Suppressor macrophage (primary cell): ENCODE measurements at regions not wholly inside any gene's neighbourhood (a gene's known extent, or its start where the extent isn't known, plus 50 kb on each side); places are given as distances from the start of the nearest gene placed in this dataset.

ENCODE experiments used
- DNase-seq, 4 experiments: peaks; one replicate each; pipeline ENCODE4 v3.0.0-alpha.2; 2020 to 2022

DNA sequence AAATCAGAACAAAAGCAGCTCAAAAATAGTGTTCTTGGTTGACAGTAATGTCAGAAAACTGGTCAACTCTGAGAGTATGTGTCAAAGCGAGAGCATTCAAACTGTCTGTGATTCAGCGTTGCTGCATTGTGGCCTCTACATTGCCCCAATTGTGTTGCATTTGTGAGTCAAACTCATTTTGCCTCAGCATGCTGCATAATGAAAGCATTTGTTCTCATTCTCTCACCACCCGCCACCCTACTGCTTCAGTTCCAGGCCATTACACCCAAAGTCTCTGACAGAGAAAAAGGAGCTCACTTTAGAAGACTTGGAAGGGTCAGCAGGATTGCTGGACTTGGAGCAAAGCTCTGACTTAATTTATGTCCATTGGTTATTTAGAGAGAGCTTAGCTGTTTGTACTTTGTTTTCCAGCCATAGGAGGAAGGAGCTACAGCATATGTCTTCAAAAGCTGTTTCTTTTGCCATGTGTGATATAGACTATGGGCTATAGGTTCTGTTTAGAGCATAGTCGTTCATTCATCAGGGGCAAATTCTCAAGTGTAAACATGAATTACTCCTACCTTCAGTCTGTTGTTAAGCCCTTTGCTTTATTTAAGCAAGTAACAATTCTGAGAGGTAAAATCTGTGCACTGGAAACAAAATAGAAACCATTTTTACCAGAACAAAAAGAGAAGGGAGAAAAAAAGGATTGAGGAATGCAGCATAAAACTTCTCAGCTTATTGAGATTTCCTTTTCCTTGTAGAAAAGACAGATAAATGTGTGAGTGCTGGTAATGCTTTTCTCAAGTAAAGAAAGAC lies 153.4 kb upstream of the ANK2 start:
- DNase-seq, result no peak

DNA sequence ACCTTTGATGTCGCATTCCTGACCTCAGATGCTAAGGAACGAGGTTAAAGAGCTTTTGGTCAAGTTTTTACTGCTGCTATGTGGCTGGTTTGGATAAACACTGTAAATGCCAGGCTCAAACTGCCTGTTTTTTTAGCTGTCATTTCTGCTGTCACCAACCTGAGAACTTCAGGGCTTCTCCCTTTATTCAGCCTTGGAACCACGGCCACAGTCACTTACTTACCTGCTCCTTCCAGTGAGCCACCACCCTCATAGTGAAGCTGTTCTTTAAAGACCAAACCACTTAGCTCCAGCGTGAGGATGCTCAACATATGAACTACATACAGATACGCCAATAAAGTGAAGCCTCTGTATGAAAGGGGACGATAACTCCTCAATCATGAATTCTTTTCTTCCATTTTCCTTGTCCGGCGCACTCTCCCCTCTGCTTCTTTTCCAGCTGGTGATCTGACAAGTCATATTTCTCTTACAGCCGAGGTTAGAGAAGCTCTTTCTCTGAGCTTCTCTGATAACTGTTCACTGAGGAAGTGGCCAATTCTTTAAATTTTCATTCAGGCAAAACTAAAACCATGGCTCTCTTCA lies 152.8 kb upstream of the ANK2 start:
- no peak for DNase-seq

DNA sequence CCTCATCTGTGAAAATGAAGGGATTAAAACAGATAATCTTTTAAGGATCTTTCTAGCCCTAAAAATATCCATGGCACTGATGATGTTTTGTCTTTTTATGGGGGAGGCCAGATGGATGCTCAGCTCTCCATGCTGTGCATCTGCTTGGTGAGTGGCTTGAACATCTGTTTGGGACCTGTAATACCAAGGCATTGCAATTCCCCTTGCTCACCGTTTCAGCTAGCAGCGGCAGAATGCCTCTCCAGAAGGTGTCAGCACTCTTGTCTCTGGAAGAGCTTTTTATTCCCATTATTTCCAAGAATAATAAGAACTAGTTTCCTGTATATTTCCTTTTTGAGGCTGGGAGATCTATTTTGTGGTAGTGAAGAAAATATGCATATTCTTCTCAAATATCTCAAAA lies 151.9 kb upstream of the ANK2 start:
- DNase-seq, result no peak

DNA sequence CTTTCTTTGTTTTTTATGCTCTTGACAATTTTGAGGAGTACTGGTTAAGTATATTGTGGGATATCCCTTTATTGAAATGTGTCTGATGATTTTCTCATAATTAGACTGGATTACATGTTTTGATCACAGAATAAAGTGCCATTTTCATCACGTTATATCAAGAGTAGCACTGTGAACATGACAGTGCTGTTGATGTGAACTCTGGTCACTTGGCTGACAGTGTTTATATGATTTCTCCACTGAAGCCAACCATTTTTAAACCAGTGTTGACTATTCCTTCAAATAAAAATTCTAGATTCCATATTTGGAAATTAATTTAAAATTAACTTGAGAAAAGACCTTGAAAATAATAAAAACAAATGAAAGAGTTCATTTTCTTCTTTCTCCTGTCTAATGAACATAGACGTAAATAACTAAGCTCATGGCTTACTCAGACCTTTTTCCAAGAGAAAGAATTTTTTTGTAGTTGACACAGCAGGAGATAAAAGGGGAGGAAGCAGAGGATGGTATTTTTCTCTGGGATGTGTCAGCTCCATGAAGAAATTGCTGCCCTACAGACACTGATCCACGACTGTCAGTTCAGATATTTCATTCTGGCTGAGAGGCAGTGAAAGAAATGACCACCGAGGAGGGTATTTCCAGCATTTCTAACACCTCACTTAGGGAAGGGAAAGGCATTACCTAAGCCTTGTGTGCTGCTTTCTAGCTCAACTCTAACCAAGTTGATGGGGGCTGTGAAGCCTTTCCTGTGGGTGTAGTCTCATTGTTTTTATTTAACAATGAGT lies 150.9 kb upstream of the ANK2 start:
- DNase-seq, result no peak

DNA sequence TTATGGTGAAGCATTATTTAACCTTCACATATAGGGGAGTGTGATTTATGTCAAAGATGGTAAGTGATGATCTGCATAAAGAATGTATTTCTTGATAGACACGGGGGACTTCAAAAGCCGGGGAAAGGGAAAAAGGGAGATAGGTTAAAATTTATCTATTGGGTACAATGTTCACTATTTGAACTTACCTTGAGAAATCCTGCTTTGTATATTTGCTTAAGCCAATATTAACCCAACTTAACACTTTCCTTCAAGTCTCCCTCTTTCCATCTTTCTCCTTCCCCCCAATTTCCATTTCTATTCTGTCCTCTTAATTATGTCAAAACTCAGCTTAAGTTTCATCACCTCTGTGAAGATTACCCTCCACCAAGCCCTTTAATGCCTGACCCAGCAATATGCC lies 149.0 kb upstream of the ANK2 start:
- no peak for DNase-seq

DNA sequence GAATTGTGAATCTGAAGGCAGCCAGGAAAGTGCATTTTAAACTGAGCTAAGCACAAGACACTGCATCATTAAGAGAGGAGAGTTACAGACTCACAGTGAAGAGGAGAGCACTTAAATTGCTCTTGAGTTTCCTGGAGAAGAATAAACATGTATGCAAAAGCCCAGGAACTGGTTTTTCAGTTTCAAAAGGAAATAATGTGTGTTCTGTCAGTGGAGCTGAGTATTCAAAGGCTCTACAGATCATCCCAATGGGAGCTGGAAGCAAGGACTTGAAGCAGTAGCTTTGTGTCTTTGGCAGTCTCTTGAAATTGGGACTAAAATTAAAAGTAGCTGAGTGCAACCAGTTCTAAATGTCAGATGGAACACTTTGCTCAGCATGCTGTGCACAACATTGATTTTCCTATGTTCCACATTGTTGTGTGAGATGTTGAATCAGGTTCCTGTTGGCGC lies 147.5 kb upstream of the ANK2 start:
- DNase-seq, result no peak

DNA sequence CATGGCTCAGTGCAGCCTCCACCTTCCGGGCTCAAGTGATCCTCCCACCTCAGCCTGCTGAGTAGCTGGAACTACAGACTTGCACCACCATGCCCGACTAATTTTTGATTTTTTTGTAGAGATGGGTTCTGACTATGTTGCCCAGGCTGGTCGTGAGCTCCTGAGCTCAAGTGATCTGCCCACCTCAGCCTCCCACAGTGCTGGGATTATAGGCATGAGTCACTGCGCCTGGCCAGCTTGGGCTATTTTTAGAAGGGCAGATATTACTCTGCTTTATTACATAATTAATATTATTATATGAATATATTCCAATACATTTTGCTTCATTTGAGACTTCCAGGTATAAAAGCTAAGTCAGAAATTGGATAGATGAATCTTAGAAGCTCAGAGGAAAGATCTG lies 143.7 kb upstream of the ANK2 start:
- DNase-seq, result no peak

DNA sequence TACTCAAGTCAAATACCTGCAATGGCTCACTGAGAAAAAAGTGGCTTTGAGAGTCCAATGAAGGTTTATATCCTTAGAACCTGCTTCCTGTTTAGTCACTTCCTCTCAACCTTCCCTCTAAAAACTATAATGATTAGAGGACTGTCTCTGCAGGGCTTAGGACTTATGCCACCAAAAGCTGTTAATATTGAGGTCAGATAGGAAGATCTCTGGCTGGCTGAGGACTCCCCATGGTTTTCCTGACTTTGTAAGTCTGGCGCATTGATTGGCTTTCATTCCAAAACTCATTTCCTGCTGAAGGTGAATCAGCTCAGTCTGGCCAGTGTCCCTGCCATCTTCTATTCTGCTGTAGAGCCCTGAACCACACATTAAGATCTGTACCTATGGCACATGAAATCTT lies 140.9 kb upstream of the ANK2 start:
- DNase-seq, result no peak

DNA sequence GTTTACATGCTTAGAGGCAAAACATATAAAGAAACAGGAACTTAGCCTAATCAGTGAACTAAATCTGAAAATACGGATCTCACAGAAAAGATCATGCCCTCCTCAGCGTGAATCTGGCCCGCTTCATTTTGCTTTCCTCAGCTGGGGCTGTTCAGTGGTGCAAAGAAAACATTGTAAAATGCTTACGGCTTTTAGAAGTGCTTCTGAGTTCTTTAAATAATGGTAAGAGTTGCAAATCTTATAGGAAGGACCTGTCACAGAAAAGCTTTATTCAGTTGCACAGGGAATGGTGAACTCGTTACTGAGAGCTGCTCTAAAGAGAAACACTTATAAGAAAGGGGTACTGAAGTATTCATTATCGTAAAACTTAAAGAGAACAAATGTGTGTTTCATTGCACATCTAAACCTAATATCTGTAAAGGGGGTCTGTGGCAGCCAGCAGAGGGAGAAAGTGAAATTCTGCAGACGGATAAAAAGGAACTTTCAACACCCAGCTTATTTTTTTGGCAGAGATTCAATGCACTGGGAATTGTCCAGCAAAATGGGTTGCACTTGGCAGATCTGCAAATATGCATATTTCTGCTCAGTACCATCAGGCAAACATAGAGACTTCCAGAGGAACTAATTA lies 139.2 kb upstream of the ANK2 start:
- DNase-seq, result peak in 3 of 4 experiments; percentile 9 to 19 (median 12)

DNA sequence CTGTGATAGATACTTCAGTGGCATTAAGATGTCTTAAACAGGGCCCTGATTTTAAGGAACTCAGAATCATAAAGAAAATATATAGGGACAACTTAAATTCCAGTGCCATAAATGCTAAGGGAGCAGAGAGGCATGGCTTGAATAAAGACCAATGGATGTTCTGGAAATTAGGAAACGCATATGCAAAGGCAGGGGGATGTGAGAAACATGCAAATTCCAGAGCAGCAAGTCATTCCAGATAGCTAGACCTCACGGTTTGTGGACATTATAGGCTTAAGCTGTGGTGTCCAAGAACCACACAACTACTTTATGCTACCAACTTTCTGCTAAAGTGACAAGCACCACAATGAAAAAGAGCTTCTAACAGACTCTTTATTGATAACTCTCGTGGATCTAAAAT lies 132.6 kb upstream of the ANK2 start:
- DNase-seq, result no peak

DNA sequence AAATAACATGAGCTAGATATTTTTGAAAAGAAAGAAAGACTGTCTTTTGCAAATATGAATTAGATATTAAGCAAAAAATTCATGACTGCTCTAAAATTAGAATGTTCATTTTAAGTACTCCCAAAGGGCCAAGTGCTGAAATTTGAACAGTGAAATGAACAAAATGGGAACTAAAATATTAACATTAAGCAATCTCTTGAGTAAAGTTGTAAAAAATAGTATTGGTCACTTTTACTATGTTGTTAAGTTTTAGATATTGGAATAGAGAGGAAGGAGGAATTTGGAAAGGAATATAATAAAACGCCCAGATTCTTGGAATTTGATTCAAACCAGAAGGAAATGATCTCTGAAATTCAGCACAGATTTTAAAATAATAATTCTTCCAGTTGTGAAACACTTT lies 125.9 kb upstream of the ANK2 start:
- DNase-seq, result no peak

DNA sequence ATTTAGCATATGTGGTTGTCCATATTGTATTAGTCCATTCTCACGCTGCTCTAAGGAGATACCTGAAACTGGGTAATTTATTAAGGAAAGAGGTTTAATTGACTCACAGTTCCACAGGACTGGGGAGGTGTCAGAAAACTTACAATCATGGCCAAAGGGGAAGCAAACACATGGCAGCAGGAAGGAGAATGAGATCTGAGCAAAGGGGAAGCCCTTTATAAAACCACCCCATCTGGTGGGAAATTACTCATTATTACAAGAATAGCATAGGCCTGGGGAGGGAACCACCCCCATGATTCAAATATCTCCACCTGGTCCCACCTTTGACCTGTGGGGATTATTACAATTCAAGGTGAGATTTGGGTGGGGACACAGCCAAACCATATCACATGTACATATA lies 122.6 kb upstream of the ANK2 start:
- DNase-seq, result peak in 2 of 4 experiments; percentile 4 to 10

DNA sequence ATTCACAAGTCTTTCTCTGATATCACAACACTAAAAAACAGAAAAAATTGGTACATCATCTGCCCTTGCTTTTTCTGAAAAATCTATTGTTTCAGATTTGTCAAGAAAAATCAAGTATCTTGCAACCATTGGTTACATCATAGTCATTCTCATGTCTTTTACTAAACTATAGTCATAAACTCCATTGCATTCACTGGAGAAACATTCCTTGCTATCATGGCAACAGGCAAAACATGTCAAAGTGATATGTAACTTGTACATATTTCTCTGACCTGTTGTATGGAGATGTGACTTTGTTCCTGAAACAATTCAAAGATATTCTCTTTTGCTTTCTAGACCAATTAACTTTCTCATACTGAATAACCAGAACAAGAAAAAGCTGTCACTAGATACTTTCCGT lies 121.9 kb upstream of the ANK2 start:
- no peak for DNase-seq

DNA sequence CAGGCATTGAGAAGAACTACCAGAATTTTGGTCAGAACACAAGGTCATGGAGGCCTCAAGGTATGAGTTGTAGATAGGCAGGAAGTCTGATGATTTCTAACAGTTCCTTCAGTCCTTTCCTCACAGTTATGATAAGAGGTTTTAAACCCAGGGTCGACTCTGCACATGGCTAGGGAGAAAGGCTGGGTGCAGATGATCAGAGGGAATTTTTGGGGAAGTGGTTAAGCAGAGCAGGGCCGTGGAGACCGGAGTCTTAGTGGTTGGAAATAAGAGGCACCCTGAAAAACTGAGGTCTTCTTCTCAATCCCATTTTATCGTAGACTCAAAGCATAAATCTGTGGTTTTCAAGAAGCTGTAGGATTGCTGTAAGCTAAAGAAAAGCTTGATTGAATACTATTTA lies 118.5 kb upstream of the ANK2 start:
- no peak for DNase-seq

DNA sequence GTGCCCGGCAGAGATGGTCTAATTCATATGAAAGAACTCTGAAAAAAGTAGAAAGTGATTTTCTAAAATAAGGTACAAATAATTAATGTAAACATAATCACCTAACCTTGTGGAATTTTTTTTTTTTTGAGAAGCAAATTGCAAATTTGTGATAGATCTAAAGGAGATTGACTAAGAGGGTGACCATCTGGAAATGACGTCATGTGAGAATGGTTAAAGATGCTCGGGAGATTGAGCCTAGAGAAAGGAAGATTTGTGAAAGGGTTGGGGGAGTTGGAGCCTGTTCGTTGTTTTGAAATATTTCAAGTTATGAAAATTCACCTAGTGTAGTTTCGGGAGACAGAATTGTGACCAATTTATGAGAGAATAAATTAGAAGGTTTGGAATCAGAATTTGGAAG lies 115.7 kb upstream of the ANK2 start:
- no peak for DNase-seq

DNA sequence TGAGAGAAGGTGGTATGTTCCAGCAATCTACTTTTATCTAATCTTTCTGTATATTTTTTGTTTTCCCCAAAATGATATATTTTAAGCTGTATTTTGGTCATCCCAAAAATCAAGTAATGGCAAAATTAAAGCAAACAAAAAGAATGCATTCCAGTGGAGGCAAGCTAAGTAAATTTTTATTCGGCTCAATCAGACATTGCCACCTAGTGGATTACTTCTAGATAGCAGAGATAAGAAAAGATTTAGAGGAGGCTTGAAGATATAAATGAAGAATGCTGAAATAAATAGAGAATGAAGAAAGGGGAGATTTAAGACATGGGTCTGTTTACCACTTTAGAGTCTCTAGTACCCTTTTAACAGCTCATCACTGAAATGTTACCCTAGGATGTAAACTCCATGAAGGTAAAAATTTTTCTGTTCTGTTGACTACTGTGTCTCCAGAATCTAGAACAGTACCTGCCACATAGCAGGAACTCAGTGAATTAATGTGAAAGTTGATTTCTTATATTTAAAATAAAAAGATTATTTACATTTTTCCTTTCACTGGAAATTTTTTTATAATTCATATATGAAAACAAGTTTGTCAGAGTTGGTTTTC lies 110.9 kb upstream of the ANK2 start:
- peak in 3 of 4 experiments; percentile 24 to 47 (median 47) for DNase-seq

DNA sequence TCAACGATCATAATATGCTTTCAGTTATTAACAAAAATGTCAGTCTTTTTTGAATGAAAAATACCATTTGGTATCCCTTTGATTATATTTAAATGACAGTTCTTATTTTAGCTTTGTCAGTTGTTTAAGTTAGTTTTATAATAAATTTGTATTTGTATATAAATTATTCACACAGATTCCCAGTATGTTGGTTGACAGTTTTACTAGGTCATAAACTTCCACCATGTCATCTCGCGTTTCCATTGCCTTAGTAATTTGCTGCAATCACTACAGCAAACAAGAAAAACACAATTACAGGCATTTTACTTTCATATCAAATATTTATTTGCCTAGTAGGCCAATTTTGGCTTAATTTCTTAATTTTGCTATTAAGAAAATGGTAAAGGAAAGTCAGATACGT lies 109.6 kb upstream of the ANK2 start:
- DNase-seq, result no peak

DNA sequence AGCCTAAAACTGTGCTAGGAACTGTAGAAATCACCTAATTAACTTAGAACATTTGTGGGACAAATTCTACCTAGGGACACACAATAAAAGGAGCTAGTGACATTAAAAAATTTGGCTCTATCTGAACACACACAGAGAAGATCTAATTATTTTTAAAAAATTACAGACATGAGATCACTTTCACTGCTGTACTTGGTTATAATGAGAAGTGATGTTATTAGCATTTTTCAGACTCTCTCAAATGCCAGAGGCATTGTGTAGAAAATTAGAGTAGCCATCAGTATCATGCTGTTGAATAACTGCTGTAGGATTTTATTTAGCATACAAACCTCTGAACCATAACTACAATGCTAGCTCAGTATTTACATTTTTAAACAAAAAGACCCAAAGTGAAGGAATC lies 109.1 kb upstream of the ANK2 start:
- DNase-seq, result no peak

DNA sequence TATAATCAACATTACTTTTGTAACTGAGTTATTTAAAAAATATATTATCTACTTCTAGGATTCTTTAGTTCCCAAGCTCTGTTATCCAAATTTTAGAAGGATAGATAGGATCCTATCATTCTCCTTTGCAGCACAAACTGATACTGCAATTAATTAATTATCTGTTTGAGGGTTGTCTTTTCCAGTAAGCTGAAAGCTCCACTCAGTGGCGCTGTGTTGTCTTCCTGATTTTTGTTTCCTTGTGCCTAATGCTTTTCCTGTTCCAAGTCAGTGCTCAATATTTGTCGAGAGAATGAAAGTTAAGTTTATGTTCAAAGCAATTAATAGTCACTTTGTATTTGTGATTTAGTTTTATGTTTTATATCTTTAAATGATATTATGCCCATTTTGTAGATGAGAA lies 107.4 kb upstream of the ANK2 start:
- no peak for DNase-seq

DNA sequence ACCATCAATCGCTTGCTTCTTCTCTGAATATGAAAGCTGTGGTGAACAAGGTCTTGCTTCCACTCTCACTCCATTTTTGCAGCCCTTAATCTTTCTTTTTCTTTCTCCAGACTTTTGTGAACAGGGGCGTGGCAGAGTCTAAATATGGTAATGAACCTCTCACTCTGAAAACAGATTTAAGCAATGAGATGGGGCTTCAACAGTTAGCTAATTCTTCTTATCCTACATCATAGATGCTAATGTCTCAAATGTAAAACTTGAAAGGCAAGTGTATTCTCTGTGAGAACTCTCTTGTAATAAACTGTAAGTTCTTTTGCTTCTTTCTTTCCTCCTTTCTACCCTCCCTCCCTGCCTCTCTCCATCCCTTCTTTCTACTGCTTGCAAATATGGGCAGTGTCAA lies 106.5 kb upstream of the ANK2 start:
- DNase-seq, result no peak

DNA sequence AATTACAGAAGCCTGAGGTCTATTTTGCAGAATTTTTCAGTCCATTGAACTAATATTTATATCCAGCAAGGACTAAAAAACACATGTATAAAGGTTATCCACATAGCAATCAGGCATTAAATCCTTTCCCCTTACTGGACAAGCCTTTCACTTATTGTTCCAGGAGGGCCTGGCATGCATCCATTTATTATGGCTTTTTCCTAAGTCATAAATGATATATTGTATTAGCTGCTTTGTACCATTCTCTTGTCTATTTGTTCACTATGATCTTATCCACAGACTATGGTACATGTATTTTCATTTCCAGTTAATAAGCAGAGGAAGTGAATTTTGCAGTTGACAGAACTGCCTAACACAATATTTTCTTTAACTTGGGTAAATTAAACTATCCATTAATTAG lies 105.4 kb upstream of the ANK2 start:
- DNase-seq, result no peak

DNA sequence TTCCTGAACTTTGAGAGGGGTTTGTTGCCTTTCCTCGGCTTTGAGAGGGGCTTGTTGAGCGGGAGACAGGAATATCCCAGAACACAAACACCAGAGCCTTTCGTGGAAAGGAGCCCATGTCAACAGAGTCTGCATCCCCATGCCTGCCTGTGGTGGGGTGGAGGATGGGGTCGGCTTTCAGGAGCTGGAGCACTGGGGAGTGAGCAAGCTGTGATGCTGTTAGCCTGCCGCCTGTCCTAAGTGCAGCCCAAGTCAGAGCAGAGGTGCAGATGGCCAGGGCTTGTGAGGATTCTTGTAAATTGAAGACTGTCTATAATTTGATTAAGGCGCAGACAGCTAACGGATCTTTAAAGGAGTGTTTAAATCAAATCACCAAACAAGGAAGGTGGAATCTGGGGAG lies 103.3 kb upstream of the ANK2 start:
- no peak for DNase-seq

DNA sequence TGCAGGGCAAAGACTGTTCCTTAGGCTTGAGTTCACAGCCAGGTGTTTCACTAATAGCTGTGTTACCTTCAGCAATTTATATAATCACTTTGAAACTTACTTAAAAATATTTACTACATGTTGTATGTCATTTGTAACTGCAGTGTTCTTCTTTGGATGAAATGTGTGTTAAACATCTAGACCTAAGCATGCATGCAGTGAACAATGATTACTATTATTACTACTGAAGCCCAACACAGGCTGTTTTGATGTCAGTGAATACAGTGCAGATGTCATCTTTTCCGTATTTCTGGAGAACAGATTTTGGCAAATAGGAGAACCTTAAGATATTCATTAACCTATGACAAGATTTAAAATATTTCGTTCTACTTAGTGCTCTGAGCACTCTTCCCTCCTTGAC lies 101.8 kb upstream of the ANK2 start:
- DNase-seq, result no peak
